Stimulated activated CD8-positive, alpha-beta memory T cell treated with anti-CD3 and anti-CD28 coated beads, Interleukin-4, amount 100 ng/mL, for 1 hour (primary cell): ENCODE measurements at regions not wholly inside any gene's neighbourhood (a gene's known extent, or its start where the extent isn't known, plus 50 kb on each side); places are given as distances from the start of the nearest gene placed in this dataset.

Source experiments
- DNase-seq, 2 donors: peaks; one replicate each; pipeline ENCODE4 v3.0.0-alpha.2; 2020; ENCODE audit warnings: low read depth in 2 of 2, low spot score in 1 of 2

DNA sequence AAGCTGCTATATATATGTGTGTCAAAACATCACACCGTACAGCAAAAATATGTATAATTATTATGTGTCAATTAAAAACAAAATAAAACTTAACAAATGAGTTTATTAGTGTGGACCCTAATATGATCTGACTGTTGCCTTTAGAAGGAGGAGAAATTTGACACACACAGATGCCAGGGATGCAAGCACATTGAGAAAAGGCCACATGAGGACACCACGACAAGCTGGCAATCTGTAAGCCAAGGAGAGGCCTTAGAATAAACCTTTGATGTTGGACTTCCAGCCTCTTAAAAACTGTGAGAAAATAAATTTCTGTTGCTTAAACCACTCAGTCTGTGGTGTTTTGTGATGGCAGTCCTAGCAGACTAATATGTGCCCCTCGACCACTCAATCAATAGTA is 214.7 kb downstream of the KCNS3 start:
- DNase-seq, result no peak

DNA sequence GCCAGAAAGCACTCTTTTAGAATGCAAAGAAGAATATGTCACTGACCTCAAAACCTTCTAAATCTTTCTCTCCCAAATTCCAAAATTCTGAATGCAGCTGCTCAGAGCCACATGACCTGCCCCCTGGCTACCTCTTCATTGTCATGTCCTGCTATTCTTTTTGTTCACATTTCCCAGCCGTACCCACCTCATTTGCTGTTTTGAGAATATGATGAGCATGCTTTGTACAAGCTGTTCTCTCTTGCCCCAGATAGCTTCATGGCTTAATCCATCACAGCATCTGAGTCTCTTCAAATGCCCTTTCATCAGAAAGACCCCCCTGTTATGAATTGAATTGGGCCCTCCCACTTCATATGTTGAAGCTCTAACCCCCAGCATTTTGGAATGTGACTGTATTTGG is 214.3 kb downstream of the KCNS3 start:
- no peak for DNase-seq

DNA sequence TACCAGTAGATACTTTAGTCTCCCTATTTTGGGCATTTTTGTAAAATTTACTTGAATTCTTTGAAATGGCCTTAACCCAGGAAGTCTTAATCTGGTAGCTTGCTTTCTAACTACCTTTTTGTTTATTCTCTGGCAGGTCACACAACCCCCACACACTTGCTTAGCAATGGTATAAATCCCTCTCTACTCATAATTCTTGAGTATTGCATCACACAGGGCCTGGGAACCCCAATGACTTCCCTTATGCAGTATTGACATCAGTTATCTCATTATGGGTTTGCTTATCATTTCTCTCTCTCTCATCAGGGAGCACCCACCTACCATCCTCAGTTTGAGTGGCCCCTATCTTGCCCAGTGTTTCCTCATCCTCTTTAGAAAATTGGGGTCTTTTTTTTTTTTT is 207.1 kb downstream of the KCNS3 start:
- DNase-seq, result no peak

DNA sequence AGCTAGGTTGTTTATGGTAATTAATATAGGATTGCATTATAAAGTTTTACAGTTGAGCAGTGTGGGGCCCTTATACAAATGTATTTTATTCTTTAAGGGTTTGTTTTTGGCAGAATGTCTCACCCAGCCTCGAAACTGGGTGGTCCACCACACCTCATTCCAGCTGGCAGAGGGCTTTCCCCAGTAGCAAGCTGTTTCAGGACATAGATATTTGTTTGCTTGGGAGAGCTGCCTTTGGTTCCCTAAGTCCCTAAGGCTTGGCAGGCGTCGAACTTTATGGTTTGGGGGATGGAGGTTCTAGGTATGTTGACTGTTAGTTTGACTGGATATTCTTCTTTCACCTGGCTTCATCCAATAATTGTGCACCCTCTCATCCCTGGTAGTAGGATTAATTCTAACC is 205.9 kb downstream of the KCNS3 start:
- DNase-seq, result no peak

DNA sequence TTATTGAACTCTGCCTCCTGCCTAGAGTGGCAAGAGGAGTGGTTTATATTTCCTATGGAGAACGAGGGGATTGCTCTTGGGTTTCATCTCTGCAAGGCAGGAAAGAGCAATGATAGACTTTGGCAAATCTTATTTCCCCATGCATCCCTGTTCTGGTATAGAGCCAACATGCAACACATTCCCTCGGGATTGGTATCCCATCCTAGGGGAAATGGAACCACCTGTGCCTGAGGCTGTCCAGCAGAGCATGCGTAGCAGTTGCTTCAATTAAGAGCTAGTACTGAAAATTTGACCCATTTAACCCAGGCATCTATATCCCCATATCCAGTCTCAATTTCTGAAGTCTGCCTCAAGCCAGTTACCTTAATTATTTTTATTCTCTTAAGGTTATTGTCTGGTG is 205.3 kb downstream of the KCNS3 start:
- no peak for DNase-seq

DNA sequence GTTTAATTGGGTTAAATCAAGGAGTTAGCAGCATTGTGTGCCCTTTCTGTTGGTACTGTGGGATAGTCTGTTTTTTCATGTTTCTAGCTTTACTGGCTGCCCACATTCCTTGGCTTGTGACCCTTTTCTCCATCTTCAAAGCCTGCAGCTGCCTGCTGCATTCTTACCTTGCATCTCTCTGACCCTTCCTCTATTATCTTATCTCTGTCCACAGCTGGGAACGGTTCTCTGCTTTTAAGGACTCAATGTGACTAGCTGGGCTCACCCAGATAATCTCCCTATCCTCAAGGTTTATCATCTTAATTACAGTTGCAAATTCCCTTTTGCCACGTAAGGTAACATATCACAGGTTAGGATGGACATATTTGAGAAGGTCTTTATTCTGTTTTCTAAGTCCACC is 199.7 kb downstream of the KCNS3 start:
- DNase-seq, result no peak

DNA sequence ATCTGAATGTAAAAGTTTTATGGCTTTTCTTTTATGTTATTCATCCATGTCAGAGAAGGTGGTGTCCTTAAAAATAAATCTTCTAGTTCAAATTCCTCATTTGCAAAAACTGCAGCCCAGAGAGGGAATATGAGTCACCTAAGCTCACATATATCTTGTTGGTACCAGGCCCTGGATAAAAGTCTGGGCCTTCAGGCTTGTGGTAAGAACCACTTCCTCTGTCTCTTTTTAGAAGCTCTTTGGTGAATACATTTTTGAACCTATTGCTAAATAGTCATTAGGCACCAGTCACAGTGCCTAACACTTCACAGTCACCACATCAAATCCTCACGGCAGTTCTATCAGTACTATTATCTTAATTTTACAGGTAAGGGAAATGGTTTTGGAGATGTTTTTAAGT is 199.2 kb downstream of the KCNS3 start:
- no peak for DNase-seq

DNA sequence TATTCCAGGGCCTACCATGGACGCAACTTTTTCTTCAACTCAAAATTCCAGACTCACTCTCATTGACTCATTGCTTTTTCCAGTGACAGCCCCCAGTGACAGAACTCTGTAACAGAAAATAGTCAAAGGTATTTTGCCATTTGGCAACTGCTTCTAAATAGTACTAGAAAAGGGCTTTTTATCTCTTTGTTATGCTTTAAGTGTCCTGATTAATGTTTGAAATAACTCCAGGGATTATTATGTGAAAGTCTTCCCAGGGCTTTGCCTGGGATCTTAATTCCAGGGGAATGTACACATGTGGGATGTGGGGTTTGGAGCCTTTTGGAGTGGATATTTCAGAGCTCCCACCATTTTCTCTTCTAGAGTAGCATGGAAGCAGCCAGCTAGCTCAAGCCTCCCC is 198.8 kb downstream of the KCNS3 start:
- DNase-seq, result no peak

DNA sequence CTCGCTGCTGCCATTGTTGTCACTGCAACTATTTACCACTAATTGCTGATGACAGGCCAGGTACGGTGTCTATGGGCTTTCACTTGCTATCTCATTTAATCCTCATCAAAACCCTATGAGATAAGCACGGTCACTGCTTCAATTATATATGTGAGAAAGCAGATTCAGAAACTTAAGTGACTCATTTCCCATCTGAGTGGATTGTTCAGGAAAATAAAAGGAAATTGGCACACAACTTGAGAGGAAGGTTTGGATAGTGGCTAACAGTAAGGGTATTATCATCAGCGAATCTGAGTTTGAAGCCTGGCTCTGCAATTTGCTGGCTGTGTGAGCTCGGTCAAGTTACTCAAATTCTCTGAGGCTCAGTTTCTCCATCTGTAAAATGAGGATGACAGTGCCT is 196.0 kb downstream of the KCNS3 start:
- no peak for DNase-seq

DNA sequence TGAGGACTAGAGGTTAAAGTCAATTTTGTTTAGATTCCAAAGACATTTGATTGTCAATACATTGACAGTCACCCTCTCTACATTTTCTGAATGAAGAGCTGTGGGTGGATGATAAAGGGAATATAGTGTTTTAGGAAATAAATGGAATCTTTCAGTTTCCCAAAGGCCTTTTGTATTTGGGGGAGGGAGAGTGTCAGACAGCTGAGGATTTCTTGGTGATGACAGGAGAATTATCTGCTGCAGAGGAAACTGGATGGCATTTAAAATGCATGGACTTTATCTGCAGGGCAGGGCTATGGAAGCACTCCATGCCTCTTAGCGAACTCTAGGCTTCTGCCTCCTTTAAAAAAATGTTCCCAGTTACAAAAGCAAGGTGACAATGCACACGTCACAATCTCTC is 195.1 kb downstream of the KCNS3 start:
- no peak for DNase-seq

DNA sequence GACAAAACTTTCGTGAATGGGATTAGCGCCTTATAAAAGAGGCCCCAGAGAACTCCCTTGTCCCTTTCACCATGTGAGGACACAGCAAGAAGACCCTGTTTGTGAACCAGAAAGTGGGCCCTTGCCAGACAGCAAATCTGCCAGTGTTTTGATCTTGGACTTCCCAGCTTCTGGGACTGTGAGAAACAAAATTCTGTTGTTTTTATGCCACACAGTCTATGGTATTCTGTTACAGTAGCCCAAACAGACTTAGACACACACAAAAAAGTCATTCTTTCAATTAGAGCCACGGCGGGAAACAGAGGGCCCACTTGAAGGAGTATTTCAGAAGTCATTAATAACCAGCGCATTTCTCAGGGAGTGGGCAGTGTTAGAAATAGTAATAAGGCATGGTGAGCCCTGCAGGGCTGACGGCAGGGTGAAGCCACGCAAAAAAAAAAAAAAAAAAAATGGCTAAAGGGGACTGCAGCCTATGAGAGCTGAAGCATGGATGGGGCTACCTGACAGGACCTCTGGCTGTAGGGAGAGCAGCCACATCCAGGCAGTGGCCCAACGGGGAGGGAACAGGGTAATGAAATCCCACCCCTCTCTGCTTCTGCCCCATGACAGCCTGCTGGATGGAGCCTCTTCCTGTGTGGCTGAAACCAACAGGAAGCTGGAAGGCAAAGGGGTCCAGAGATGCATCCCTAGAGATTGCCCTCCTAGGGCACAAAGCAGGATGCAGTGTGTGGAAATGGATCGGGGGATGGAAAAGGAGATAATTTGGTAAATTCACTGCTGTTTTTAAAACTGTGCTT is 189.3 kb downstream of the KCNS3 start:
- DNase-seq, result no peak

DNA sequence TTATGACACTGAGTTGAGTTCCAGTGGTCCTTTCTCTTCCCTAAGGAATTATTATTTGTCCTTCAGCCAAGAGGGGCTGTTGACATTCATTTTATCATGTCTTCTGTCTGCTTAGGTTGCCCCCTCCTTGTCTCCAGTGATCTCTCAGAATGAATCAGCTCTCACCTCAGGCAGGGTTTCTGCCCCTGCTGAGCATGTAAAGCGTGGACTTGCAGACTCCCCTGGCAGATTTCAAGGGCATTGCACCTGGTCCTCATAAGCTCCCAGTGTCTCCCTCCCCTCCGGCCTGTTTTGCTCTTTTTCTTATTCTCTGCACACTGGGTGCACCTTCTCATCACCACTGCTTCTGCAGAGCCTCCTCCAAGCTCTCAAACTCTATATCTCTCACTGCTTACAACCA is 188.4 kb downstream of the KCNS3 start:
- DNase-seq, result no peak

DNA sequence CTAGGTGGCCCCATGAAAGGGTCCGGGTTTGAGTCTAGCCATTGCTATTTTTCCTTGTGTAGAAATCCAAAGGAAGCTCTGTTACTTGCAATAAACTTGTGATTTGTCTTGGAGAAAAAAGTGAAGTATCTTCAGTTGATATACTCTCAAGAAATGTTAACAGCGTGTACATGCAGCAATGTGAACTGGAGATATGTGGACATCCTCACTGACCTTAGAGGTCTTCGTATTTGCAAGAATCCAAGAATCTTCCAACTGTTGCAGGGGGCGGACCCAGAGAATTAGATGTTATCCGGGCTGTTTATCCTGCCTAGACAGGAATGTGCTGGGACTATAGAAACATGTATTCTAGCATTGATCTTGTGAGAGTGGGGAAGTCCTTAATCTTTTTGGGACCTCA is 187.6 kb downstream of the KCNS3 start:
- DNase-seq, result no peak

DNA sequence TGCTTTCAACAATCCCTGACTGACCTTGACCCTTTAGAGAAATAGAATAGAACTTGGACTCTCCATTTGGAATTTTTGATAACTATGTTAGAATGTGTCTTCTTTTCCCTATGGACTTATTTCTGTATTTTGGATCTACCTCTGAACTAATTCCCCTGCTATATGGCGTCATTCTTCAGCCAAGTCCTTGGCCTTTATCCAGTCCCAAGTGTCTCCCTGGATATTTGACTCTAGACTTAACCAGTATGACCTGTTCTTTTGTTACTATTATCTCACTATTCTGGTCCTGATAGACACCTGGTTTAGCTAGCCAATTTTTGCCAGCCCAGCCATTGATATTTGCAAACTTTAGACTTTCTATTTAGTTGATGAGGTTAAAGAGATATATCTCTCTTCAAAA is 186.8 kb downstream of the KCNS3 start:
- DNase-seq, result no peak

DNA sequence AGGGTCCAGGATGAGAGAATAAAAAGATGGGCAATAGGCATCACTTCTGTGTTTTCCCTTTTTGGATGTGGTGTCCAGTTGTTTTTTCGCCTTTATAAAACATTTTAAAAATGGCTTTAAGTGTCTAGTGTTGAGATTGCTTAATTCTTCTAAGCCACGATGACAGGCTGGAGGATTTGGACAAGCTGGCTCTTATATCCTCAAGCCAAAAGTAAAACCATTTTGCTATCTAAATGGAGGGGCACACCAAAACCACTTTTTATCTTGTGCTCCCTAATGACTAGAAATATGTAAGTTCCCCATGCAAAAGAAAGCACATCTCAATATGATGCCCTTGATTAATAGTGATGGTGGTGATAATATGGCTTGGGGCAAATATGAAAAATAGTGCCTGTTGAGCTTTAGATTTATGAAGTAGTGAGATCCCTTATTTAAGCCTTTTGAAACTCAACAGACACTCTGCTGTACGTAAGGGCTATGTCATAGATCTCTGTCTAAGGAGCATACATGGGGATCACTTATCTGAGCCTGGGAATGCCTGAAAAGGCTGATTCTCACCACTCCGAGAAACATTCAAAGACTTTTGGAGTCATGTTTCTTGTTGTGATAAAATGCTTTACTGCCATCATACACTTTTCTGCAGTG is 185.5 kb downstream of the KCNS3 start:
- DNase-seq, result no peak

DNA sequence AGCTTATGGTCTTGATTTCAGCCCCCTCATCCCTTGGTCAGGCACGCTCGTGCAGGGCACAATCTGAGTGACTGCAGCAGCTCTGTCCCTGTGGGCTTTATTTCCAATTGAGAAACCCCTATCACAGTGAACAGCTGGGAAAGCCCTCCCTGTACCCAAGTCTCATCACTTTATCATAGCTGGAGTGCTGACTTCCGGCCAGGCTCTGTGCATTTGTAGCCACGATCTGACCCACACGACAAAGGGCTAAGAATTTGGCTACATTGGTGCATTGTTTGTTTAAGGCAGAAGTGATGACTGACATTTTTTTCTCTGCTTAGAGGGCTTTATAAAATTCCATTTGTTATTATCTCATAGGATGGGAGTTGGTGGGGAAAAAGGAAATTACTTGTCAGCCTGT is 184.4 kb downstream of the KCNS3 start:
- DNase-seq, result no peak

DNA sequence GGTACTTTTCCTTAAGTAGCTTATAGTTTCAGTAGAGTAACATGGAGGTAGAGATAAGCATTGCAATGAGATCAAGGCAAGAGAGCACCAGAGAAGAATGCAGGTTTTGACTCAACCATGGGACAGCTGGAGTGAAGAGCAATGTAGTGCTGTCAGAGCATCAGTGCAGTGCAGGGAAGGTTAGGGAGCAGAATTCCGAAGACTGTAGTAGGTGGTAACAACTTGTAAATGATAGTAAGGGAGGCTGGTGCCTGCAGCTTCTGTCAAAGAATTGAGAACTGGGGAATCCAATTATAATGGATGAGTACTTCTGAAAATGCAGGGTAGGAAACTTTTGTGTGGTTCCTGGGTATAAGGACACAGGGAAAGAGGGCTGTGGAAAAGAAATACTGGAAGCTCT is 183.2 kb downstream of the KCNS3 start:
- no peak for DNase-seq

DNA sequence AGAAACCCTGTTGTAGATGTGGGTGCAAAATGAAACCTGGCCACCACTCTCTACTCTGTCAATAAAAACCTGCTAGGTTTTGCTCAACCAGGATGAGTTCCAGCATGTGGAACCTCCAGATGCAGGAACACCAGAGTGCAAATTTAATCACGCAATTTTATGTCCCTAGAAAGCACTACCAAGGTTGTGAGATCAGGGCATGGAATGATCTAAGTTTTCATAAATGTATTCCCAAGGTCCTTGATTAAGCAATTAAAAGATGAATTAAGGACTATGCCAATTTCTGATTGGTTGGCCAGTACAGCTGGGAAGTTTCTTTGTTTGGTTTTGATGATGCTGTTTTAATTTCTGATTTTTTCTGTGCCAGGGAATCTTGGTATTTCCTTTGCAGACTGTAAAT is 179.2 kb downstream of the KCNS3 start:
- no peak for DNase-seq

DNA sequence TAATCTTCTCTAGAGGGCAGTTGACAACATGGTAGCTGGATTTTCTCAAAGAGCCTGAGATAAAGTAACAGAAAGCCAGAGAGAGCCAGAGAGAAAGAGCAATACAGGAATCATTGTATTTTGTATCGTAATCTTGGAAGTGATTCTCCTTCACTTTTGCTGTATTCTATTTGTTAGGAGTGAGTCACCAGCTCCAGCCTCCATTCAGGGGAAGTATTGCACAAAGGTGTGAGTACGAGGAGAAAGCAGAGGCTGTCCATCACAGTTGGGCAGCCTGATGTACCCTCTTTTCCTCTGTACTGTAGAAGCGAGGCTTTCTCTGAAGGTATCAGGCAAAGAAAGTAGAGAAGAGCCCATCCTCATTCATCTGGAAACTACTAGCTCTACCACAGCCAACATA is 176.8 kb downstream of the KCNS3 start:
- DNase-seq, result no peak

DNA sequence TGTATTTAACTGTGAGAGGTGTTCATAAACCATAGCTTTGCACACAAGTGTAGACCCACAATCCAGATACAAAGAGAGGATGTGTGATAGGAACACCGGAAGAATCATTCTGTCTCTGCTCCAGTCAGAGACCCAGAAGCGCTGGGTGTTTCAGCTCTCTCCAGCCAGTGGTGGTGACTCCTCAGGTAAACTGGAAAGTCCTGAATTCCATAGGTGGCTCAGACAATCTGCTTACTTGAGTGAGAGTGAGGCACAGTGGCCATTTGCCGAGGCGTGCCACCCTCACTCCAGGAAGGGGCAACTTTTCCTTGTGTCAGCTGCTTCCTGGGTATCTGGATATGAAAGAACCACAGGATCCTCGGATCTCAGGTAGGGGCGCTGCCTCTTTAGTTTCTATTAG is 171.5 kb downstream of the KCNS3 start:
- no peak for DNase-seq

DNA sequence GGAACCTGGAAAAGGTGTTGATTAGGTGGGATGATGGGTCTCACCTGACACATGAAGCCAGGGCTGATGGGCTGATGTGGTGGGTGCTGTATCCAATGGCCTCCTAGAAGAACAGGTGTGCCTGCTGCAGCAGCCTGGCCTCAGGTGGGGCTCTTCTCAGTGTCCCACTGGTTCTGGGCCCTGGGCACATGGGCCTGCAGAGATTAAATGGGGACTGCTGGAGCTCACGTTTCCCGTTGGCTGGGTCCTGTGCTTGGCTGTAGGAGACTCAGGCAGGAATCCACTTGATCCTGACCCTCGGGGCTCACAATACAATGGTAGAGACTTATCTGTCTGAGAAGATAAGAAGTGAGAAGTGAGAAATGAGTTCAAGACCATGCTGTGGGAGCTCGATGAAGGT is 170.9 kb downstream of the KCNS3 start:
- no peak for DNase-seq

DNA sequence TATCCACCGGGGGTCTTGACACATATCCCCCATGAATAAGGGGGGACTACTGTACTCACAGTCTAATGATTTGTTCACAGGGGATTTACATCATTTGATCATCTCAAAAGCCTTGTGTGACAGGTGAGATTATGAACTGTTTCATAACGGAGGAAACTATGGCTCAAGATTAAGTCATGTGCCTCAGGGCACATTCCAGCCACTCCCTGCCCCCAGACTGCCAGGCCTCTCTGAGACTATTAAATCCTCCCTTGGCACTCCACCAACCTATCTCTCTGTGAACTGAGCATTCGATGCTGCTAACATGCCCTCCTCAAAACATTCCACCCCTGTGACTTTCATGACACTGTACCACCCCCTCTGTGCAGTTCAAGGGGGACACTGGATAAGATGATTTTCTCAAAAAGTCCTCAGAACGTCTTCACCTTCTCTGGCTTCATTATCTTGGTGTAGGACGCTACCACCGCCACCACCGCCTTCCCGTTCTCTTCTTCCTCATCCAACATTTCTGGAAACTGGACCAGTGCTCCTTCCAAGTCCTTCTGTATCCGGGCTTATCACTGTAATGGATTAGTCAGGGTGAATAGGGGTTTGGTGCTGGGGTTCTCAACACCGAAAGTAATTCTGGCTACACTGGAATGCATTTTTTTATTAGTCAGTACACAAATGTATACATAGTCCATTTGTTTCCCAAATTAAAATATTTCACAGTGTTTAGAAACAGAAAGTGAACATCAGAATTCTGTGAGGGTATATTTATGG is 169.6 kb downstream of the KCNS3 start:
- no peak for DNase-seq
